ENCODE measurements at regions not wholly inside any gene's neighbourhood (a gene's known extent, or its start where the extent isn't known, plus 50 kb on each side); places are given as distances from the start of the nearest gene placed in this dataset.

DNA sequence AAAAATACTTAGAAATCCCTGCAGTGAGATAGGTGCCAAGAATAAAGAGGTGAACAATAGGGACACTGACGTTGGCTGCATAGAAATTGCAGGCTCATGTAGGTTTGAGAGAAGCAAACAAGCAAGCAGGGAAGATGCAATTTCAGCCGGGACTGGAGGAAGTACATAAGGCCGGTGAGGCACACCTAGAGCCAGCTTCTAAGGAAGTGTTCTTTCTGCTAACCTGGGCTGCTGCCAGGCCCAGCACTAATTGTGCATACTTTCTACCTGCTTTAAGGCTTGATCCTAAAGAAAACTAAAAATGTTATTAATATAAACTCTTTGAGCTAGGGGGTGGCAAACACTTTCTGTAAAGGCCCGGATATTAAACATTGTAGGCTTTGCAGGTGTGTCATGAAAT is 71.0 kb downstream of the LMO4 start:
- TF ChIP-seq, protein P1, sequence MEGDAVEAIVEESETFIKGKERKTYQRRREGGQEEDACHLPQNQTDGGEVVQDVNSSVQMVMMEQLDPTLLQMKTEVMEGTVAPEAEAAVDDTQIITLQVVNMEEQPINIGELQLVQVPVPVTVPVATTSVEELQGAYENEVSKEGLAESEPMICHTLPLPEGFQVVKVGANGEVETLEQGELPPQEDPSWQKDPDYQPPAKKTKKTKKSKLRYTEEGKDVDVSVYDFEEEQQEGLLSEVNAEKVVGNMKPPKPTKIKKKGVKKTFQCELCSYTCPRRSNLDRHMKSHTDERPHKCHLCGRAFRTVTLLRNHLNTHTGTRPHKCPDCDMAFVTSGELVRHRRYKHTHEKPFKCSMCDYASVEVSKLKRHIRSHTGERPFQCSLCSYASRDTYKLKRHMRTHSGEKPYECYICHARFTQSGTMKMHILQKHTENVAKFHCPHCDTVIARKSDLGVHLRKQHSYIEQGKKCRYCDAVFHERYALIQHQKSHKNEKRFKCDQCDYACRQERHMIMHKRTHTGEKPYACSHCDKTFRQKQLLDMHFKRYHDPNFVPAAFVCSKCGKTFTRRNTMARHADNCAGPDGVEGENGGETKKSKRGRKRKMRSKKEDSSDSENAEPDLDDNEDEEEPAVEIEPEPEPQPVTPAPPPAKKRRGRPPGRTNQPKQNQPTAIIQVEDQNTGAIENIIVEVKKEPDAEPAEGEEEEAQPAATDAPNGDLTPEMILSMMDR (IDR thresholded peaks at IDR 0.05): no peak
- TF ChIP-seq, protein P2, sequence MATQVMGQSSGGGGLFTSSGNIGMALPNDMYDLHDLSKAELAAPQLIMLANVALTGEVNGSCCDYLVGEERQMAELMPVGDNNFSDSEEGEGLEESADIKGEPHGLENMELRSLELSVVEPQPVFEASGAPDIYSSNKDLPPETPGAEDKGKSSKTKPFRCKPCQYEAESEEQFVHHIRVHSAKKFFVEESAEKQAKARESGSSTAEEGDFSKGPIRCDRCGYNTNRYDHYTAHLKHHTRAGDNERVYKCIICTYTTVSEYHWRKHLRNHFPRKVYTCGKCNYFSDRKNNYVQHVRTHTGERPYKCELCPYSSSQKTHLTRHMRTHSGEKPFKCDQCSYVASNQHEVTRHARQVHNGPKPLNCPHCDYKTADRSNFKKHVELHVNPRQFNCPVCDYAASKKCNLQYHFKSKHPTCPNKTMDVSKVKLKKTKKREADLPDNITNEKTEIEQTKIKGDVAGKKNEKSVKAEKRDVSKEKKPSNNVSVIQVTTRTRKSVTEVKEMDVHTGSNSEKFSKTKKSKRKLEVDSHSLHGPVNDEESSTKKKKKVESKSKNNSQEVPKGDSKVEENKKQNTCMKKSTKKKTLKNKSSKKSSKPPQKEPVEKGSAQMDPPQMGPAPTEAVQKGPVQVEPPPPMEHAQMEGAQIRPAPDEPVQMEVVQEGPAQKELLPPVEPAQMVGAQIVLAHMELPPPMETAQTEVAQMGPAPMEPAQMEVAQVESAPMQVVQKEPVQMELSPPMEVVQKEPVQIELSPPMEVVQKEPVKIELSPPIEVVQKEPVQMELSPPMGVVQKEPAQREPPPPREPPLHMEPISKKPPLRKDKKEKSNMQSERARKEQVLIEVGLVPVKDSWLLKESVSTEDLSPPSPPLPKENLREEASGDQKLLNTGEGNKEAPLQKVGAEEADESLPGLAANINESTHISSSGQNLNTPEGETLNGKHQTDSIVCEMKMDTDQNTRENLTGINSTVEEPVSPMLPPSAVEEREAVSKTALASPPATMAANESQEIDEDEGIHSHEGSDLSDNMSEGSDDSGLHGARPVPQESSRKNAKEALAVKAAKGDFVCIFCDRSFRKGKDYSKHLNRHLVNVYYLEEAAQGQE (IDR thresholded peaks at IDR 0.05; ENCODE audit: insufficient read depth in 1 of 2, low read depth in 2 of 2, low read length in 1 of 2): no peak

Measured in Panc1 (cell line).